Left colon (tissue), 2 donors: ENCODE measurements at regions not wholly inside any gene's neighbourhood (a gene's known extent, or its start where the extent isn't known, plus 50 kb on each side); places are given as distances from the start of the nearest gene placed in this dataset.
"Not testable (repeated sequence)": the region's sequence is repeated elsewhere in the genome, so short reads cannot be mapped to it uniquely, and the experiment has no call there.

Experiments used
- ATAC-seq: fragments of 200-7000 bp; cut with Tn5 transposase; one replicate; pipeline ENCODE4 v1.9.1; 2020; ENCODE audit warnings: mild to moderate bottlenecking, moderate library complexity
- DNase-seq, 2 donors: peaks; one replicate each; pipeline ENCODE4 v3.0.0-alpha.2; 2020
- intact Hi-C, 2 donors: fragments of 100-400 bp; cut with DNase I in 1 of 2; cut with micrococcal nuclease in 1 of 2; formaldehyde crosslinking; loops; one replicate each; pipeline versions ENCODE4 v1.11.2 to v1.14.0; 2022; cut with DNase I, micrococcal nuclease
- donor health status: DM: no; HTN: no; CAD: no.
- donor health status: DM: yes; HTN: yes; CAD: no.

- DNase-seq (no peak), ATAC-seq (no peak)
- intact Hi-C loops, result no loop called here
Observed at GRCh38 chr3:102374863-102375634, 59.8 kb upstream of the ZPLD1 start.

- intact Hi-C loops, result no loop called here
- ATAC-seq (no peak), DNase-seq (no peak)
Observed at GRCh38 chr3:102378216-102378615, 56.6 kb upstream of the ZPLD1 start.

DNA sequence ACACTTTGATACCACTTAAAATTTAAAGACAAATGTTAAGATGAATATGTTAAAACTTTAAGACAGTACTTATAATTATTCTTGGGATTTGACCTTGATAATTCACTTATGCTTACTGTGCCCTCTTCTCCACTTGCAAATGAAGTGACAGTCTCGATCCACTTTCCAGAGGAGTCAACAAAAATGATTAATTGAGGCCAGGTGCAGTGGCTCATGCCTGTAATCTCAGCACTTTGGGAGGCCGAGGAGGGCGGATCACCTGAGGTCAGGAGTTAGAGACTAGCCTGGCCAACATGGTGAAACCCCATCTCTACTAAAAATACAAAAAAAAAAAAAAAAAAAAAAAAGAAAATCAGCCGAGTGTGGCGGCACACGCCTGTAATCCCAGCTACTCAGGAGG, 52.6 kb upstream of the ZPLD1 start:
- DNase-seq, ATAC-seq, intact Hi-C loops: not testable (repeated sequence)
